AG10803 (cell line): ENCODE measurements at regions not wholly inside any gene's neighbourhood (a gene's known extent, or its start where the extent isn't known, plus 50 kb on each side); places are given as distances from the start of the nearest gene placed in this dataset.
"Not testable (repeated sequence)": the region's sequence is repeated elsewhere in the genome, so short reads cannot be mapped to it uniquely, and the experiment has no call there.

Experiments used
- DNase-seq: peaks from one replicate; pipeline ENCODE4 v3.0.0; 2010; ENCODE audit warnings: low read depth
- H3K4me3 ChIP-seq: 2 replicates; pipeline ENCODE4 v1.5.1; 2011; ENCODE audit warnings: mild to moderate bottlenecking, low read length, control low read depth
- TF ChIP-seq, protein P1 (sequence below): conservative IDR thresholded peaks from 2 replicates; pipeline ENCODE4 v1.5.1; 2011; ENCODE audit warnings: mild to moderate bottlenecking, low read length, control low read depth, inconsistent platforms

DNA sequence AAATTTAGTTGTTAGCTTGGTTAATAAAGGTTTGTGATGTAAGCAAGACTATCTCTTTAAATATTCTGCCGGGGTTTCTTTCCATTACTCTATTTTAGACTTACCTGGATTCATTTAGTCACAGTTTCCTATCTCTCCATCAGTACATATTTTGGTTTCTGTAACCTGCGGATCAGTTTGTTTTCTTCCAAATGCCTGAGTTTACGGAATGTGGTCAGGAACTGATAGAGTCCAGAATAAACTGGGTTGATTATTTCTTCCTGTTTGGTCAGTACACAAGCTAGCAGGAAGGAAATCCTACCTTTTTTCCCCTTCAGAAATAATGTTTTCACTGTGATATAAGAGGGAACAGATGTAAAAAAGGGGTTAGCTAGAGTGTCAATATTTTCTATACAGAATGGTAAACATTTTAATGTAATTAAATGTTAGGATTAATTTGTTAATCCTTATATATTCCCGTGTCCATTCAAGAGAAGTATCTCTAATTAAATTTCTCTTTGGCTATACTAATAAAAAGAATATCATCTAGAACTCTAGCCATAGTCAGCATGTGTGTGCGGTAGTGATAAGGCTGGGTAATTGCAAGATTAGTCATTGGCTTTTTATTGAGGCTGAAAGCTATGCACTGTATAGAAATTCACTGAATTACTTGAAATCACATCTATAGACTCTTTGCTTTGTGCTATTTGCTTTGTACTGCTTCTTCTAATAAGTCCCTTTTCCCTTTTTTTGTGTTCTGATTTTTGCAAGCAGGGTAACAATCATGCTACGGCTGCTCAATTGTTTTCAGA, 144.7 kb upstream of the ADGRL4 start:
- TF ChIP-seq, protein P1, sequence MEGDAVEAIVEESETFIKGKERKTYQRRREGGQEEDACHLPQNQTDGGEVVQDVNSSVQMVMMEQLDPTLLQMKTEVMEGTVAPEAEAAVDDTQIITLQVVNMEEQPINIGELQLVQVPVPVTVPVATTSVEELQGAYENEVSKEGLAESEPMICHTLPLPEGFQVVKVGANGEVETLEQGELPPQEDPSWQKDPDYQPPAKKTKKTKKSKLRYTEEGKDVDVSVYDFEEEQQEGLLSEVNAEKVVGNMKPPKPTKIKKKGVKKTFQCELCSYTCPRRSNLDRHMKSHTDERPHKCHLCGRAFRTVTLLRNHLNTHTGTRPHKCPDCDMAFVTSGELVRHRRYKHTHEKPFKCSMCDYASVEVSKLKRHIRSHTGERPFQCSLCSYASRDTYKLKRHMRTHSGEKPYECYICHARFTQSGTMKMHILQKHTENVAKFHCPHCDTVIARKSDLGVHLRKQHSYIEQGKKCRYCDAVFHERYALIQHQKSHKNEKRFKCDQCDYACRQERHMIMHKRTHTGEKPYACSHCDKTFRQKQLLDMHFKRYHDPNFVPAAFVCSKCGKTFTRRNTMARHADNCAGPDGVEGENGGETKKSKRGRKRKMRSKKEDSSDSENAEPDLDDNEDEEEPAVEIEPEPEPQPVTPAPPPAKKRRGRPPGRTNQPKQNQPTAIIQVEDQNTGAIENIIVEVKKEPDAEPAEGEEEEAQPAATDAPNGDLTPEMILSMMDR, result no peak
- H3K4me3 ChIP-seq, result no peak overlapping the region
- DNase-seq, result no peak

- H3K4me3 ChIP-seq, result no peak overlapping the region
- TF ChIP-seq, protein P1, result no peak
- DNase-seq, result peak; percentile 4
Measured at GRCh38 chr1:79150576-79150975, 144.0 kb upstream of the ADGRL4 start.

DNA sequence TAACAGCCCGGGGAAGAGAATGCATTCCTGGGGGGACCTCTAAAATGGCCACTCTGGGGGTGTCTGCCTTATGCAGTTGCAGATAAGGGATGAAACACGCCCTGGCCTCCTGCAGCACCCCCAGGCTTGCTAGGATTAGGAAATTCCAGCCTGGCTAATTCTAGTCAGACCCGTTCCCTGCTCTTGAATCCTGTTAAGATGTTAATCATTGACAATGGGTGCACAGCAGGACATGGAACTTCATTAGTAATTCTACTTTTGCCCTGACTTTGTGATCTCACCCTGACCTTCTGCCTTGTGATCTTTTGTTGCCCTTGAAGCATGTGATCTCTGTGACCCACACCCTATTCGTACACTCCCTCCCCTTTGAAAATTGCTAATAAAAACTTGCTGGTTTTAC, 131.7 kb upstream of the ADGRL4 start:
- not testable (repeated sequence) for H3K4me3 ChIP-seq, DNase-seq

- TF ChIP-seq, protein P1, result no peak
- DNase-seq, result no peak
- H3K4me3 ChIP-seq, result no peak overlapping the region
Measured at GRCh38 chr1:79133774-79134364, 127.3 kb upstream of the ADGRL4 start.

GRCh38 chr1:79131626-79132025, 125.1 kb upstream of the ADGRL4 start:
- TF ChIP-seq, protein P1, result no peak
- no peak overlapping the region for H3K4me3 ChIP-seq
- DNase-seq, result no peak

DNA sequence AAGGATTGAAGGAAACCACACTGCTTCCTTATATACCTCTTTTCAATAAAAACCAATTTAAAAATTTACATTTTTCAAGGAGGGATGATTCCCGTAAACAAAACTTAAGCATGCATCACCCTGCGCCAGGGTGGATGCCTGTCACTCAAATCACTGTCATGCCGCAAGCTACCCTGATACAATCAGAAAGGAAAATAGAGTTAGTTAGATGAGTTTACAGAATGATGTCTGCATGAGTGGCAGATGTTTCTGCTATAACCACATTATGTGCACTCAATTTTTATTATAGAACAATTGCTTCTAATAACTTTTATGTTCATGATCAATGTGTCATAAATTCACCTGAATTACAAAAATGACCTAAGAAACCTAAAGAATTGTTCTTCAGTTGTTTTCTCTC, 123.4 kb upstream of the ADGRL4 start:
- H3K4me3 ChIP-seq, result no peak overlapping the region
- no peak for DNase-seq
- TF ChIP-seq, protein P1, result no peak

DNA sequence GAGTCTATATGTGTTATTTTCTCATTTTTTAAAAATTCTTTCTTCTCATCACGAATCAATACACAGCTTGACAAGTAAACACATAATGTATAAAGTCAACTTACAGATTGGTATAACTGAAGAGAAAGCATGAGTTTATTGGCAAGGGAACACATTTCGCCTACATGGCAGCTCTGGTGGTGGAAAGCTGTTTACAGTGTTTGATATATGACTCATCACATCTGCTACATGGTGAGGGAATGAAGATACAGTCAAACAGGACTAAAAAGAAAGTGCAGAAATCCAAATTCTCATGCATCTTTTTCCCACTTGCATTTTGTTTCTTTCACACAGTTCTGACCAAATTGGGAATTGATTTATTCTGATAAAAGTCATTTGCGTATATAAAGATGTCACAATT, 122.2 kb upstream of the ADGRL4 start:
- H3K4me3 ChIP-seq, result no peak overlapping the region
- DNase-seq, result peak; percentile 80
- TF ChIP-seq, protein P1, result no peak
